ENCODE measurements at regions not wholly inside any gene's neighbourhood (a gene's known extent, or its start where the extent isn't known, plus 50 kb on each side); places are given as distances from the start of the nearest gene placed in this dataset.

- no peak overlapping the region for H3K27ac Mint-ChIP-seq (ENCODE audit: unreplicated experiment)
- no TSS peak for BruUV-seq (replicated peaks)
- peaks cover 3% of the 10 kb centered on the region for H3K9me3 Mint-ChIP-seq (ENCODE audit: low read depth, unreplicated experiment)
- DNase-seq, result no peak
- peaks cover 12% of the 10 kb centered on the region for H3K4me1 Mint-ChIP-seq (ENCODE audit: low read depth, unreplicated experiment)
- CTCF ChIA-PET, result no interaction called here
- H3K36me3 Mint-ChIP-seq (ENCODE audit: insufficient read depth, unreplicated experiment), result no peaks in the 10 kb centered on the region
- intact Hi-C loops (cut with micrococcal nuclease; ENCODE audit: unreplicated experiment), result no loop called here
- H3K4me3 Mint-ChIP-seq (ENCODE audit: low read depth, unreplicated experiment), result no peak overlapping the region
- TF ChIP-seq, protein P1, sequence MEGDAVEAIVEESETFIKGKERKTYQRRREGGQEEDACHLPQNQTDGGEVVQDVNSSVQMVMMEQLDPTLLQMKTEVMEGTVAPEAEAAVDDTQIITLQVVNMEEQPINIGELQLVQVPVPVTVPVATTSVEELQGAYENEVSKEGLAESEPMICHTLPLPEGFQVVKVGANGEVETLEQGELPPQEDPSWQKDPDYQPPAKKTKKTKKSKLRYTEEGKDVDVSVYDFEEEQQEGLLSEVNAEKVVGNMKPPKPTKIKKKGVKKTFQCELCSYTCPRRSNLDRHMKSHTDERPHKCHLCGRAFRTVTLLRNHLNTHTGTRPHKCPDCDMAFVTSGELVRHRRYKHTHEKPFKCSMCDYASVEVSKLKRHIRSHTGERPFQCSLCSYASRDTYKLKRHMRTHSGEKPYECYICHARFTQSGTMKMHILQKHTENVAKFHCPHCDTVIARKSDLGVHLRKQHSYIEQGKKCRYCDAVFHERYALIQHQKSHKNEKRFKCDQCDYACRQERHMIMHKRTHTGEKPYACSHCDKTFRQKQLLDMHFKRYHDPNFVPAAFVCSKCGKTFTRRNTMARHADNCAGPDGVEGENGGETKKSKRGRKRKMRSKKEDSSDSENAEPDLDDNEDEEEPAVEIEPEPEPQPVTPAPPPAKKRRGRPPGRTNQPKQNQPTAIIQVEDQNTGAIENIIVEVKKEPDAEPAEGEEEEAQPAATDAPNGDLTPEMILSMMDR (IDR thresholded peaks at IDR 0.05; ENCODE audit: unreplicated experiment), result no peak
- H3K27me3 Mint-ChIP-seq (ENCODE audit: unreplicated experiment), result no peaks in the 10 kb centered on the region
Observed at GRCh38 chr2:223399357-223399957, 202.7 kb downstream of the SCG2 start.

- H3K4me1 Mint-ChIP-seq (ENCODE audit: low read depth, unreplicated experiment), result peaks cover 12% of the 10 kb centered on the region
- DNase-seq, result no peak
- intact Hi-C loops (cut with micrococcal nuclease; ENCODE audit: unreplicated experiment), result no loop called here
- TF ChIP-seq, protein P1 (IDR thresholded peaks at IDR 0.05; ENCODE audit: unreplicated experiment), result no peak
- no peak overlapping the region for H3K4me3 Mint-ChIP-seq (ENCODE audit: low read depth, unreplicated experiment)
- CTCF ChIA-PET, result no interaction called here
- no peak overlapping the region for H3K27ac Mint-ChIP-seq (ENCODE audit: unreplicated experiment)
- BruUV-seq (replicated peaks), result no TSS peak
- H3K27me3 Mint-ChIP-seq (ENCODE audit: unreplicated experiment), result no peaks in the 10 kb centered on the region
- H3K36me3 Mint-ChIP-seq (ENCODE audit: insufficient read depth, unreplicated experiment), result no peaks in the 10 kb centered on the region
- H3K9me3 Mint-ChIP-seq (ENCODE audit: low read depth, unreplicated experiment), result no peaks in the 10 kb centered on the region
Observed at GRCh38 chr2:223404616-223405015, 197.5 kb downstream of the SCG2 start.

DNA sequence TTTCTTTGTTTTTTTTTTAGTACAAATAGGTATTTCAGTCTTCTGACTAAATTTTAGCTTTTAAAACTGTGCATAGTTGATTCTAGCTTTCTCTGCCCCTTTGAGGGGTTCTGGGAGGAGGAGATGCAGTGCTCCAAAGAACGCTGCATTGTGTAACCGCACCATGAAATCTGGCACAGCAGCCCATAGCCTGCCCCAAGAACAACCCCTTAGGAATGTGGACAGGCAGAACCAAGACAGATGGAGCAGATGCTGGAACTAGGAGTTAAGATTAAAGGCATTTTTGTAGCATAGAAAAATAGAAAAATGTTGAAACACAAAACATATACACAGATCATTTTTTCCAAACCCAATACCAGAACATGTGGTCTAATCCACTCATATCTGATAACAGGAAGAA is 187.5 kb downstream of the SCG2 start:
- H3K4me1 Mint-ChIP-seq (ENCODE audit: low read depth, unreplicated experiment), result no peaks in the 10 kb centered on the region
- no peak overlapping the region for H3K4me3 Mint-ChIP-seq (ENCODE audit: low read depth, unreplicated experiment)
- no TSS peak for BruUV-seq (replicated peaks)
- TF ChIP-seq, protein P1 (IDR thresholded peaks at IDR 0.05; ENCODE audit: unreplicated experiment), result no peak
- no peaks in the 10 kb centered on the region for H3K36me3 Mint-ChIP-seq (ENCODE audit: insufficient read depth, unreplicated experiment)
- H3K27ac Mint-ChIP-seq (ENCODE audit: unreplicated experiment), result no peak overlapping the region
- CTCF ChIA-PET, result no interaction called here
- H3K9me3 Mint-ChIP-seq (ENCODE audit: low read depth, unreplicated experiment), result peaks cover 2% of the 10 kb centered on the region
- intact Hi-C loops (cut with micrococcal nuclease; ENCODE audit: unreplicated experiment), result no loop called here
- H3K27me3 Mint-ChIP-seq (ENCODE audit: unreplicated experiment), result peaks cover 7% of the 10 kb centered on the region
- no peak for DNase-seq

DNA sequence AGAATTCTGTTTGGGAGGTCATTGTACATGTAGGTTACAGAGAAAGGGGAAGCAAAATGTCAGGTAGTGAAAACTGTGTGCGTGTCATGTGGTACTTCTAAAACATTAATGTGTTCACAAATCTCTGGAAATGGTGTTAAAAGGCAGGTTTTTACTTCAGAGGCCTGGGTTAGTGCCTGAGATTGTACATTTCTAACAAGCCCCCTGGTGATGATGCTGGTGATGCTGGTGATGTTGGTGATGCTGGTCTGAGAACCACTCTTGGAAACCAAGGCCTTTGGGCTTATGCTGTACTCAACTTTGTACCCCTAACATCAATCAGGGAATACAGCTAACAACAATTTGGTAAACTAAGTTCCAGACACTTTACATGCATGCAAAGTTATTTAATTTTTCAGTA is 187.1 kb downstream of the SCG2 start:
- DNase-seq, result no peak
- Mint-ChIP-seq H3K27me3 (ENCODE audit: unreplicated experiment) (peaks cover 7% of the 10 kb centered on the region), H3K36me3 (ENCODE audit: insufficient read depth, unreplicated experiment) (no peaks in the 10 kb centered on the region), H3K4me1 (ENCODE audit: low read depth, unreplicated experiment) (no peaks in the 10 kb centered on the region), H3K9me3 (ENCODE audit: low read depth, unreplicated experiment) (peaks cover 2% of the 10 kb centered on the region), H3K4me3 (ENCODE audit: low read depth, unreplicated experiment) (no peak overlapping the region), H3K27ac (ENCODE audit: unreplicated experiment) (no peak overlapping the region)
- no TSS peak for BruUV-seq (replicated peaks)
- CTCF ChIA-PET, result no interaction called here
- TF ChIP-seq, protein P1 (IDR thresholded peaks at IDR 0.05; ENCODE audit: unreplicated experiment), result no peak
- intact Hi-C loops (cut with micrococcal nuclease; ENCODE audit: unreplicated experiment), result no loop called here
